Stimulated activated naive CD8-positive, alpha-beta T cell treated with anti-CD3 and anti-CD28 coated beads, Interleukin-15, Interleukin-2, amounts not matched to agents 100 U/mL and 50 U/mL, for 24 hours (primary cell): ENCODE measurements at regions not wholly inside any gene's neighbourhood (a gene's known extent, or its start where the extent isn't known, plus 50 kb on each side); places are given as distances from the start of the nearest gene placed in this dataset.
A peak's percentile ranks its signal among the peaks of the same experiment; 100 is the strongest.
"Not testable (repeated sequence)": the region's sequence is repeated elsewhere in the genome, so short reads cannot be mapped to it uniquely, and the experiment has no call there.

Experiments used
- ATAC-seq: fragments of 150-1000 bp; cut with Tn5 transposase; one replicate; pipeline ENCODE4 v1.10.0; 2021
- DNase-seq: peaks from one replicate; pipeline ENCODE4 v3.0.0; 2021

GRCh38 chr7:80018941-80019808 lies 115.5 kb upstream of the GNAI1 start:
- ATAC-seq (peak; percentile 59), DNase-seq (peak; percentile 42)

GRCh38 chr7:80017101-80017698 lies 117.4 kb upstream of the GNAI1 start:
- DNase-seq (no peak), ATAC-seq (no peak)

- ATAC-seq (no peak), DNase-seq (no peak)
Measured at GRCh38 chr7:80014511-80014910, 120.1 kb upstream of the GNAI1 start.

GRCh38 chr7:80008039-80008438 lies 126.6 kb upstream of the GNAI1 start:
- ATAC-seq: no peak

GRCh38 chr7:80002865-80003264 lies 131.8 kb upstream of the GNAI1 start:
- no peak for DNase-seq

More at GRCh38 chr7:80008039-80008438, 126.6 kb upstream of the GNAI1 start:
- DNase-seq: no peak

GRCh38 chr7:79998363-79998762 lies 136.3 kb upstream of the GNAI1 start:
- DNase-seq (no peak), ATAC-seq (no peak)

More at GRCh38 chr7:80002865-80003264, 131.8 kb upstream of the GNAI1 start:
- ATAC-seq: no peak

- no peak for DNase-seq
- ATAC-seq: no peak
Measured at GRCh38 chr7:79997345-79997744, 137.3 kb upstream of the GNAI1 start.

- ATAC-seq: not testable (repeated sequence)
Measured at GRCh38 chr7:79995741-79996140, 138.9 kb upstream of the GNAI1 start.

GRCh38 chr7:79988653-79989052 lies 146.0 kb upstream of the GNAI1 start:
- DNase-seq (no peak), ATAC-seq (no peak)

More at GRCh38 chr7:79995741-79996140, 138.9 kb upstream of the GNAI1 start:
- not testable (repeated sequence) for DNase-seq

GRCh38 chr7:79984210-79984609 lies 150.4 kb upstream of the GNAI1 start:
- DNase-seq: no peak
- ATAC-seq: no peak

- DNase-seq (no peak), ATAC-seq (no peak)
Measured at GRCh38 chr7:79982141-79982770, 152.4 kb upstream of the GNAI1 start.

- DNase-seq (no peak), ATAC-seq (no peak)
Measured at GRCh38 chr7:79980376-79980775, 154.3 kb upstream of the GNAI1 start.

- DNase-seq (no peak), ATAC-seq (no peak)
Measured at GRCh38 chr7:79979437-79979836, 155.2 kb upstream of the GNAI1 start.

- ATAC-seq (no peak), DNase-seq (no peak)
Measured at GRCh38 chr7:79977481-79977880, 157.2 kb upstream of the GNAI1 start.

- peak; percentile 7 for DNase-seq
- ATAC-seq: not testable (repeated sequence)
Measured at GRCh38 chr7:79976711-79977020, 158.0 kb upstream of the GNAI1 start.

- DNase-seq, ATAC-seq: not testable (repeated sequence)
Measured at GRCh38 chr7:79975986-79976710, 158.5 kb upstream of the GNAI1 start.

- DNase-seq: no peak
- ATAC-seq: no peak
Measured at GRCh38 chr7:79973455-79973854, 161.2 kb upstream of the GNAI1 start.

- DNase-seq (no peak), ATAC-seq (no peak)
Measured at GRCh38 chr7:79971058-79971457, 163.6 kb upstream of the GNAI1 start.

GRCh38 chr7:79968894-79969293 lies 165.7 kb upstream of the GNAI1 start:
- no peak for ATAC-seq

GRCh38 chr7:79968077-79968648 lies 166.5 kb upstream of the GNAI1 start:
- DNase-seq (no peak), ATAC-seq (no peak)

More at GRCh38 chr7:79968894-79969293, 165.7 kb upstream of the GNAI1 start:
- DNase-seq: no peak

GRCh38 chr7:79965946-79966345 lies 168.7 kb upstream of the GNAI1 start:
- ATAC-seq (no peak), DNase-seq (no peak)

- ATAC-seq (no peak), DNase-seq (no peak)
Measured at GRCh38 chr7:79964463-79964862, 170.2 kb upstream of the GNAI1 start.
